HG02571 (cell line): ENCODE measurements at regions not wholly inside any gene's neighbourhood (a gene's known extent, or its start where the extent isn't known, plus 50 kb on each side); places are given as distances from the start of the nearest gene placed in this dataset.
"Not testable (repeated sequence)": the region's sequence is repeated elsewhere in the genome, so short reads cannot be mapped to it uniquely, and the experiment has no call there.

Source experiments
- ATAC-seq: cut with Tn5 transposase; IDR thresholded peaks from one replicate; pipeline ENCODE4 v1.9.1; 2021; ENCODE audit warnings: mild to moderate bottlenecking, moderate library complexity; ENCODE audit not compliant: unreplicated experiment

DNA sequence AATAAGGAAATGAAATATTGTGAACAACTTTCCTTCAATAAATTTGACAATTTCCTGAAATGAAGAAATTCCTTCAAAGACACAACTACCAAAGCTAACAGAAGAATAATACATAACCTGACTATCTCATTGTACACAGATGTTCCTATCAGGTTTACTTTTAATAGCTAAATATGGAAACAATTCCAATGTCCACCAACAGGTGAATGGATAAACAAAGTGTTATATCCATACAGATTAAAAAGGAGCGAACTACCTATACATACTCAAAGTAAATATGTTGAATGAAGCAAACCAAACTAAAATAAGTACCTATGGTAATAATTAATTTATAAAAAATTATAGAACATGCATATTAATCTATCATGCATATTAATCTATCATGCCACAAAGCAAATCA is 554.9 kb downstream of the PPP4R3C start:
- ATAC-seq, result no peak

DNA sequence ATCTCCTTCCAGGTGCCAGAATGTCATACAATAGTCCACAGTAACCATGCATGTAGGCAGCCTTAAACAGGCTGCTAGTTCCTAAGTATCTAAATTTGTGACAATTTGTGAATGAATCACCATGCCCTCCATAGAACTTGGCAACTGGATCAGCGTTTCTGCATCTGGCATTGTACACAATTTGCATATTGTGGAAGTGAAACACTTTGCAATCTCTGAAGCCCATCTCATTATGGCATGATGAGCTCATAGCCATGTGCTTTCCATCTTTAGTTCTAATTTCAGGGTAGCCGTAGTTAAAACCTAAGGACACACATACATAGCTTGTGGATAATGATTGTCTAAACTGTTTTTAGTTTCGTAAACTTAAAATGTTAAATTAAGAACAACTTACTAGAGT is 573.6 kb downstream of the PPP4R3C start:
- ATAC-seq, result no peak

- ATAC-seq, result no peak
Observed at GRCh38 chrX:26873736-26874135, 589.4 kb downstream of the PPP4R3C start.

- no peak for ATAC-seq
Observed at GRCh38 chrX:26871967-26872366, 591.2 kb downstream of the PPP4R3C start.

DNA sequence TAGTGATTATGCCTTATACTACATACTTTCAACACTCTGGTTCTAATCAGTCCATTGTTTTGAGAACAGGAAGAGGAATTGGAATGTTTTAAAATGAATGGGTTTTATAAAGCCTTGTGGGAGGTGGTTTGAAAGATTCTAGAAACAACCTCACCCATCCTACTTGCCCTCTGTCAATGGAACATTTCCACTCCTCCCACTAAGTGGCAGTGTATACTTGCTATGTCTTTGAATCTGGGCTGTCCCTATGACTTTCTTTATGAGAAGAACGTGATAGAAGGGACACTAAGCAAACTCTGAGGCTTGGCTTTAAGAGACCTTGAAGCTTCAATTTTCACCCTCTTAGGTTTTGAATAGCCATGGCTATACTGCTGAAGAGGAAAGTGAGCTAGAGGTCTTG is 611.2 kb downstream of the PPP4R3C start:
- ATAC-seq, result no peak

- no peak for ATAC-seq
Observed at GRCh38 chrX:26848511-26848910, 614.6 kb downstream of the PPP4R3C start.

- ATAC-seq, result no peak
Observed at GRCh38 chrX:26845056-26845455, 618.1 kb downstream of the PPP4R3C start.

GRCh38 chrX:26822448-26822847 is 606.5 kb downstream of the MAGEB5 start:
- ATAC-seq, result no peak

GRCh38 chrX:26789751-26790150 is 573.8 kb downstream of the MAGEB5 start:
- no peak for ATAC-seq

- ATAC-seq, result no peak
Observed at GRCh38 chrX:26788402-26788998, 572.5 kb downstream of the MAGEB5 start.

GRCh38 chrX:26783512-26784225 is 567.7 kb downstream of the MAGEB5 start:
- no peak for ATAC-seq

- ATAC-seq, result no peak
Observed at GRCh38 chrX:26778320-26778888, 562.4 kb downstream of the MAGEB5 start.

DNA sequence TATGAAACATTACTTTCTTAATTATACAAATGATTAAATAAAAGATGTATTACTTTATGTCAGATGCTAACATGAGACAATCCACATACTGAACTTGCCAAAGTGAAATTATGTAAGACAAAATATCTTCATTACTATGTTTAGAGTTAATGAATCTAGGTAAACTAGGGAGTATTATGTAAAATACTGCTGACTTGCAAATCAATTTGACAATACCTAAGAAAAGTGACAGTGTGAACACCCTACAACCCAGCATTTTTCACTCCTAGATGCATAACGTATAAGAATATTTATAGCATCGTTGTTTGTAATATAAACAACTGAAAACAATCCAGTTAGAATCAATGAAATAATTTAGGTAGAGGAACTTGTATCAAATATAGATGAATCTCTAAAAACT is 546.3 kb downstream of the MAGEB5 start:
- no peak for ATAC-seq

DNA sequence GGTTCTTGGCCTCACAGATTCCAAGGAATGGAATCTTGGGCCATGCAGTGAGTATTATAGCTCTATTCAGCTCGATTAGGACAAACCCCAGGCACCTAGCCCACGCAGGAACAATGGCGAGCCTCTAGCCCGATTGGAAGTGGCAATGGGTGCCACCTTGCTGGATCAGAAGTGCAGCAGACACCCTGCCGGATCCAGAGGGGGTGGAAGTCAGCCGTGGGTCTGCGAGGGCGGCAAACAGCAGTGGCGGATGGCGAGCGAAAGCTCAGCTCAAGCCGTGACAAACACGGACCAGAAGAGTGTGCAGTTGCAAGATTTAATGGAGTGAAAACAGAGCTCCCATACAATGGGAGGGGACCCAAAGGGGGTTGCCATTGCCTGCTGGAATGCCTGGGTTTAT is 539.8 kb downstream of the MAGEB5 start:
- ATAC-seq, result not testable (repeated sequence)

- no peak for ATAC-seq
Observed at GRCh38 chrX:26747877-26748276, 531.9 kb downstream of the MAGEB5 start.

DNA sequence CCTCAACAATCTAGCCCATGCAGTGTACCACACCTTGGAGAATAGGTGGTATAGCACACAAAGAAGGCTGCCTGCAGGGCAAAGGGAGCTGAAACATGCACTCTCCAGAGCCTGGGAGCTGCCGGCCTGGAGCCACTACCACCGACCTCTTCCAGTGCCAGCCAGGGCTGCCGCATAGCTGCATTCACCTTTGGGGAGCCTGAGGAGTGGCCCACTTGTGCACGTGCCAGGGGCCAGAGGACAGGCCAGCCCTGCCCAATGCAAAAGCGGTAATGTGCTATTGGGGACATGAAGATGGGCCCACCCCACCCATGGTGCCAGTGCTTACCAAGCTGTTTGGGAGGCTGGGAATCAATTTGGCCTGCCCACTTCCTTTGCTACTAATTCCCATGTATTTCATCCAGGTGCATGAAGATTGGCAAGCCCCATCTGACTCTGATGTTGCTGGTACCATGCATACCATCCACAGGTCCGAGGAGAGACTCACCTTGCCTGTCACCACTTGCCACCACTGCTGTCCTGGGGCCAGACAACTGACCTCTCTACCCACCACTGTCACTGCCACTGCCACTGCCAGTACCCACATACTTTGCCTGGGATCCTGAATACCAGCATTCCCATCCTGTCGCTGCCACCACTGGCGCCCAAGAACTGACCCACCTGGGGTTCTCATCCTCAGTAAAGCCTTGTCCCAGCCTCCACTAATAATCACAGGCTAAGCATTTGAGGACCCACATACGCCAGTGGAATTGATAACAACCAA is 506.9 kb downstream of the MAGEB5 start:
- no peak for ATAC-seq

- ATAC-seq, result no peak
Observed at GRCh38 chrX:26672571-26672970, 456.6 kb downstream of the MAGEB5 start.

- no peak for ATAC-seq
Observed at GRCh38 chrX:26670521-26670920, 454.6 kb downstream of the MAGEB5 start.

GRCh38 chrX:26664919-26665318 is 448.9 kb downstream of the MAGEB5 start:
- no peak for ATAC-seq

DNA sequence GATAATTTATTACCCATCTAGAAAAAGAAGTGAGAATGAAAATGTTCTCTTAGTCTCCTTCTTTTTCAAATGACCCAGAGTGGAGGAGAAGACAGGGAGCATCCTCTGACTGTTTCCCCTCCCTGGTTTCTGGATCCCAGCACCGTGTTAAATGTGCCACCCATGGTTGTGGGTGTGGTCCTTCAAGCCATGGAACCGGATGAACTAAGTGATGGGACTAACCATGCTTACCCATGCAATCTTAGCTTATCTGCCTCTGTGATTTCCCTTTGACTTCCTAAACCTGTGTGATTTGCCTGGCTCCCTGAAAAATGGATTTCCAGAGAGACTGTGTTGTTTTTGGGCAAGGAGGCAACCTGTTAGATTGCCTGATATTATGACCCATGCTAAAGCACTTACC is 437.1 kb downstream of the MAGEB5 start:
- ATAC-seq, result no peak

DNA sequence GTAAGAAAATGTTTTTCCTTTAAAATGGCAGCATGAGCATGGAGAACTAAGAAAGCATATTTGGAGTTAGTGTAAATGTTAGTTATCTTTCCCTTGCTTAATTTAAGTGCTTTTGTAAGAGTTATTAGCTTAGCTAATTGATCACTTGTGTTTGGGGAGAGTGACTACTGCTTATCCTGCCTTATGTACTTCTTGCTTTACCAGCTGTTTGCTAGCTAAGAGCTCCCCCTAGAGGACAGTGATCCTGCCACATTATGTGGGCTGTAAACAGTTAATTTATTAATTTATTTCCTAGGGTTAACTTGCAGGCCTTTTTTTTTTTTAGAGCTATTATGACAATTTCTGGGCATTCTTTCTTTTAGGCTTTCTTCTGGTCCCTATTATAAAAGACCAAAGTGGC is 435.8 kb downstream of the MAGEB5 start:
- no peak for ATAC-seq

DNA sequence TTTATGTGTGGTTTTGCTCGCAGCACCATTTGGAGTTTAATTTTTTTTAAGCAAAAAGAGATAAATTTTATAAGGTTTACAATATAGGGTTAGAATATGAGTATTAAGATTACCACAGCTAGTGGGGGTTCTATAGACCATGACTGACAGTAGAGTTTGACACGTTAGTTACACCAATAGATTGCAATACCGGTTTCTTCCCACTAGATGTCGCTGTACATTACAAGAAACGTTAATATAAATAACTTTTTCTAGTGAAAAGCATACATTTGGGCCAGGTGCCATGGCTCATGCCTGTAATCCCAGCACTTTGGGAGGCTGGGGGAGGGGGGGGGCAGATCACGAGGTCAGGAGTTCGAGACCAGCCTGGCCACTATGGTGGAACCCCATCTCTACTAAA is 433.6 kb downstream of the MAGEB5 start:
- no peak for ATAC-seq
